ENCODE measurements at regions not wholly inside any gene's neighbourhood (a gene's known extent, or its start where the extent isn't known, plus 50 kb on each side); places are given as distances from the start of the nearest gene placed in this dataset.
A peak's percentile ranks its signal among the peaks of the same experiment; 100 is the strongest.

DNA sequence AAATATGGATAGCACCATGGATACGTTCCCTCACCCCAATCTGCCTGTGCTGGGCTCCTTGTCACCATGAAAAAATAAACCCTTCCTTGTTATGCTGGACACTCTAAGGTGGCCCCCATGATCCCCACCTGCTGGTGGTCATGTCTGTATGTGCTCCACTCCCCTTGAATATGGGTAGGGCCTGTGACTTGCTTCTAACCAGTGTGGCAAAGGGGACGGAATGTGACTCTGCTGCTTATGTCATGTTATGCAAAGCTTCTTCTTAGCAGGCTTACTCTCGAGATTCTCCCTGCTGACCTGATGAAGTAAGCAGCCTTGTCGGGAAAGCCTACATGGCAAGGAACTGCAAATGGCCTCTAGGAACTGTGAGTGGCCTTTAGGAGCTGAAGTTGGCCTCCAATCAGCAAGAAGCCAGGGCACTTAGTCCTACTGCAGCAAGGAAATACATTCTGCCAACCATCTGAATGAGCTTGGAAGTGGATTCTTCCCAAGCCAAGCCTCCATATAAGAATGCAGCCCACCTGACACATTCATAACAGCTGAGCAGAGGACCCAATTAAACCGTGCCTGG is 159.9 kb downstream of the CCDC34 start:
- ATAC-seq (ENCODE audit: low FRiP score) (no peak), DNase-seq (ENCODE audit: low spot score) (no peak)
- TF ChIP-seq, protein P1, sequence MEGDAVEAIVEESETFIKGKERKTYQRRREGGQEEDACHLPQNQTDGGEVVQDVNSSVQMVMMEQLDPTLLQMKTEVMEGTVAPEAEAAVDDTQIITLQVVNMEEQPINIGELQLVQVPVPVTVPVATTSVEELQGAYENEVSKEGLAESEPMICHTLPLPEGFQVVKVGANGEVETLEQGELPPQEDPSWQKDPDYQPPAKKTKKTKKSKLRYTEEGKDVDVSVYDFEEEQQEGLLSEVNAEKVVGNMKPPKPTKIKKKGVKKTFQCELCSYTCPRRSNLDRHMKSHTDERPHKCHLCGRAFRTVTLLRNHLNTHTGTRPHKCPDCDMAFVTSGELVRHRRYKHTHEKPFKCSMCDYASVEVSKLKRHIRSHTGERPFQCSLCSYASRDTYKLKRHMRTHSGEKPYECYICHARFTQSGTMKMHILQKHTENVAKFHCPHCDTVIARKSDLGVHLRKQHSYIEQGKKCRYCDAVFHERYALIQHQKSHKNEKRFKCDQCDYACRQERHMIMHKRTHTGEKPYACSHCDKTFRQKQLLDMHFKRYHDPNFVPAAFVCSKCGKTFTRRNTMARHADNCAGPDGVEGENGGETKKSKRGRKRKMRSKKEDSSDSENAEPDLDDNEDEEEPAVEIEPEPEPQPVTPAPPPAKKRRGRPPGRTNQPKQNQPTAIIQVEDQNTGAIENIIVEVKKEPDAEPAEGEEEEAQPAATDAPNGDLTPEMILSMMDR (IDR thresholded peaks at IDR 0.05), result no peak

DNA sequence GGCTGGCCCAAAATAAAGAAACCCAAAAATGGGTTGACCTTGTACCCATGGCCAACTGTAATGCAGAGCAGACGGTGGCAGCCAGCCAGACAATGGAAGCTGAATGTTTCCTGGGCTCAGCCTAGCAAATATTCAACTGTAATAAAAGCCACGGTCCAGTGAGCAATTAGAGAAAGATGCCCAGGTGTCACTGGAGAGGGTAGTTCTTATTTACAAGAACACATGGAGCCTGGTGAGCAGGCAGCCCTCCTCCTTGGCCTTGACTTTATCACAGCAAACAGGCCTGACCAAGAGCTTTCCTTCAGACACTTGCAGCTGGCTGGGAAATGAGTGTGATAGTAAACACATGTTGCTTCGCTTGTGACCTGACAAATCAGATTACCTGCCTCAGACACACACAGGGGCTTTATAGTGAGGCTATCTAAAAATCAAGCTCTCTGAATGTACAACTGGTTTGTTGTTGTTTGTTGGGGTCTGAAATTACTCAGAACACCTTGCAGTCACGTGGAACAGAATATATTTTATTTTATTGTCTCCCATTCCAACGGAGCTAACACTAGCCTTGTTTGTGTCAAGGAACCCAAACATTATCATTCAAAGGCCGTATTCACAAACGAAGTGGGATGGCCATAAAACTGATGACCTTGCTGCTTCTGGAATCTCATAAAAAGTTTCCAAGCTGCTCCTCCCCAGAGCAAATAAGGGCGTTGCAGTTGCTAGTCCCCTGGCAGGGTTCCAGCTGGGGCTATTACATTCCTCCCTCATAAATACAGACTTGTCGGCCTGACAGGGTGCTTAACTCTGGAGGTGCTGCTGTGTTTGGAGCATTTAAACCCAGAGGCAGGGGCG is 161.1 kb downstream of the BBOX1 start:
- TF ChIP-seq, protein P1 (IDR thresholded peaks at IDR 0.05), result no peak
- DNase-seq (ENCODE audit: low spot score) (peak; percentile 90), ATAC-seq (ENCODE audit: low FRiP score) (peak; percentile 62)

DNA sequence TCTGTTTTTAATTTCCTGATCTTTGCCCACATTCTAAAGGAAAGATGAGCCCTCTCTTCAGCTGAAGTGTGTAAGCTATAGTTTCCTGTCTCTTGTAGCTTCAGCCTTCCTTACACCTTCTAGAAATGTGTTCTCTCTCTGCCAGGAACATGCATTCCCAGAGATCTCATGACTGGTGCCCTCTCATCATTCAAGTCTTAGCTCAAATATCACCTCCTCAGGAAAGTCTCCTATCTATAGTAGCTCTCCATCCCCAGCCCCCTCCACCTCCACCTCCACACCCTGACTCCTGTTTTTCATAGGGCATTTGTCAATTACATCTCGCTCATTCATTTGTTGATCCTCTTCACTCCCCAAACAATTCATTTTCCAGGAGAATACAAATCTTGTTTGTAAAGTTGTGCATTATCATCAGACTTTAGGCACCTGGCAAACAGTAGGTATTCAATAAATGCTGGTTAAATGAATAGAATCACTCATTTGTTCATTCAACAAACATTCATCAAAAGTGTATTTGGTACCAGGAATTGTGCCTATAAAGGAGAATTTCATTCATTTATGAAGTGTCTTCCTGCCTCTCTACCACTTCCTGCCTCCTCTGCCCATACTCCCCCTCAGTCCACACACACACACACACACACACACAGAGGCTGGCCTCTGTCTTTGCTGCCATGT is 160.3 kb downstream of the BBOX1 start:
- ATAC-seq (ENCODE audit: low FRiP score) (no peak), DNase-seq (ENCODE audit: low spot score) (no peak)
- TF ChIP-seq, protein P1 (IDR thresholded peaks at IDR 0.05), result no peak

DNA sequence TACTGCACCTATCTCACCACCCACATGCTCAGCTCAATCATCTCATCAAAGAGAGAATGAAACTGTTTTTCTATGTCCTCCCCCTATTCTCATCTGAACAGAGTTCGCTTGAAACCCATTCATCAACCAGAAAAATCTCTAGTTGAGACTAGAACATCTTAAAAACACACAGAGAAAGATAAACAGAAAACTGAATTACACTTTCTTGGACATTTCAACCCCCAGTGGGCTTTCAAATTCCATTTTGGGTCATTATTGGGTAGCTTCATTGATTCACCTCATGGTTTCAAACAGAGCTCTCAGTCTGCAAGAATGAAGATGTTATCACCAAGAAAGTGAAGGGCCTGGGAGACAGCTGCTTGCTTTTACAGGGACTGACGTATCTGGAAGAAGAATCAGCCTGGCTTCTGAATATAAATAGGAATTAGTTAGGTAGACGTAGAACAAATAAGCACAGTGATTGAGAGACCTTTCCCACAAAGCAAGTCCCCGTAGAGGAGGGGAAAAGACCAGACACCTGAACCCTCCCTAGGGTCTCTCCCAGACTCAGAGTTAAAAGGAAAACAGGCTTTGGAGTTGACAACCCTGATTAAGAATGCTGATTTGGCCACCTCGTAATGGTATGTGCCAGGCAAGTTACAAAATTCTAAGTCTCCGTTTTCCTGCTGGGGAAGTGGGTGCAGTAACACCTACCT is 155.7 kb downstream of the BBOX1 start:
- no peak for DNase-seq (ENCODE audit: low spot score)
- TF ChIP-seq, protein P1 (IDR thresholded peaks at IDR 0.05), result no peak
- ATAC-seq (ENCODE audit: low FRiP score), result no peak

DNA sequence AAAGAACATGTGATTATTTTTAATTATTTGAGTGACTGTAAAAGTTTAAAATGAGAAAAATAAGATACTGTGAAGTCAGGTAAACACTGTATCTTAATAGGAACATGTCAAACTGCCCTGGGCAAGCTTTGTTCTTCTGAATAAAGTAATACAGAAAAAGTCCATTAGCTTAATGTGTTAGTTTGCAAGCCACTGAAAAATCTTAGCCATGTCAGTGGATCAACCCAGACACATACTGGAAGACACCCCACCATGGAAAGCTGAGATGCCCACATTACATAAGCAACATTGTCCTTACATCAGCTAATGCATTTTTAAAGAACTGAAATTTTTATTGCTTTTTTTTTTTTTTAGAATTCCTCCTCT is 155.2 kb downstream of the BBOX1 start:
- DNase-seq (ENCODE audit: low spot score), result no peak
- ATAC-seq (ENCODE audit: low FRiP score), result no peak
- TF ChIP-seq, protein P1 (IDR thresholded peaks at IDR 0.05), result no peak

DNA sequence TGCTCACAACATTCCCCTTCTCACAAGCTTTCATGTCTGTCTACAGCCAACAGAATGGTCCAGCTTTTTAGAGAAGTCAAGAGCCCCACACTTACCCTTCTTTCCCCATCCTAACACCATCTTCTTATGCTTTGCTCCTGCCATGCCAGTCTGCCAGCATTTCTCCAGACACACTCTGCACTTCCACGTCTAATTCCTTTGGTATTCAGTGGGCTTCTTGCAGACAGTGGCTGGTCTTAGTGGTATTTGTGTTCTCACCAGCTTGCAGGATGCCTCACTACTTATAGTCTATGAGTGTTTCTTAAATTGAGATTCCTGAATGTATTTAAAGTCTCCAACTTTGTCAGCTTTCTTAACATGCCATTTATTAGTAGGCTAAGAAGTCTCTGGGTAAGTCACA is 154.4 kb downstream of the BBOX1 start:
- TF ChIP-seq, protein P1 (IDR thresholded peaks at IDR 0.05), result no peak
- no peak for DNase-seq (ENCODE audit: low spot score)
- no peak for ATAC-seq (ENCODE audit: low FRiP score)
